WTC11 (cell line): ENCODE measurements at regions not wholly inside any gene's neighbourhood (a gene's known extent, or its start where the extent isn't known, plus 50 kb on each side); places are given as distances from the start of the nearest gene placed in this dataset.

Experiments used
- CREB1 ChIP-seq: sonication (generic); formaldehyde crosslinking; IDR thresholded peaks from 2 replicates; pipeline ENCODE4 v1.8.0; 2023; ENCODE audit warnings: mild to moderate bottlenecking, missing genetic modification reagents
- GABPB1 ChIP-seq: sonication (generic); formaldehyde crosslinking; IDR thresholded peaks from 2 replicates; pipeline ENCODE4 v1.8.1; 2023; ENCODE audit warnings: mild to moderate bottlenecking, missing genetic modification reagents
- IRF2 ChIP-seq: sonication (generic); formaldehyde crosslinking; IDR thresholded peaks from 2 replicates; pipeline ENCODE4 v1.8.0; 2022; ENCODE audit warnings: low read depth, missing genetic modification reagents, borderline replicate concordance
- JUN ChIP-seq: sonication (generic); formaldehyde crosslinking; IDR thresholded peaks from 2 replicates; pipeline ENCODE4 v1.8.0; 2023; ENCODE audit warnings: mild to moderate bottlenecking, missing genetic modification reagents
- SP1 ChIP-seq: sonication (generic); formaldehyde crosslinking; conservative IDR thresholded peaks from 2 replicates; pipeline ENCODE4 v1.8.1; 2022; ENCODE audit warnings: missing genetic modification reagents
- TEAD1 ChIP-seq: sonication (generic); formaldehyde crosslinking; IDR thresholded peaks from 2 replicates; pipeline ENCODE4 v1.8.0; 2022; ENCODE audit warnings: mild to moderate bottlenecking, missing genetic modification reagents
- ZNF317 ChIP-seq: sonication (generic); formaldehyde crosslinking; IDR thresholded peaks from 2 replicates; pipeline ENCODE4 v1.8.1; 2023; ENCODE audit warnings: low read depth, mild to moderate bottlenecking, moderate library complexity, missing genetic modification reagents, borderline replicate concordance
- TF ChIP-seq, protein P1 (sequence below): sonication (generic); formaldehyde crosslinking; IDR thresholded peaks from 2 replicates; pipeline ENCODE4 v1.8.1; 2023; ENCODE audit warnings: mild to moderate bottlenecking, missing genetic modification reagents, moderate library complexity
- TF ChIP-seq, protein P2 (sequence below): sonication (generic); formaldehyde crosslinking; IDR thresholded peaks from 2 replicates; pipeline ENCODE4 v1.8.0; 2022; ENCODE audit warnings: missing genetic modification reagents
- TF ChIP-seq, protein P3 (sequence below): fragments of 200-600 bp; IDR thresholded peaks from 2 replicates; pipeline ENCODE4 v1.8.0; 2022; ENCODE audit warnings: antibody characterized with exemption
- TF ChIP-seq, protein P4 (sequence below): sonication (generic); formaldehyde crosslinking; IDR thresholded peaks from 2 replicates; pipeline ENCODE4 v1.8.0; 2022; ENCODE audit warnings: mild to moderate bottlenecking, missing genetic modification reagents
- TF ChIP-seq, protein P5 (sequence below): sonication (generic); formaldehyde crosslinking; IDR thresholded peaks from 2 replicates; pipeline ENCODE4 v1.8.1; 2023; ENCODE audit warnings: mild to moderate bottlenecking, missing genetic modification reagents
- TF ChIP-seq, protein P6 (sequence below): sonication (generic); formaldehyde crosslinking; conservative IDR thresholded peaks from 2 replicates; pipeline ENCODE4 v1.8.1; 2022; ENCODE audit warnings: mild to moderate bottlenecking, missing genetic modification reagents
- TF ChIP-seq, protein P7 (sequence below): sonication (generic); formaldehyde crosslinking; conservative IDR thresholded peaks from 2 replicates; pipeline ENCODE4 v1.8.1; 2023; ENCODE audit warnings: mild to moderate bottlenecking, low read depth, missing genetic modification reagents, moderate library complexity

DNA sequence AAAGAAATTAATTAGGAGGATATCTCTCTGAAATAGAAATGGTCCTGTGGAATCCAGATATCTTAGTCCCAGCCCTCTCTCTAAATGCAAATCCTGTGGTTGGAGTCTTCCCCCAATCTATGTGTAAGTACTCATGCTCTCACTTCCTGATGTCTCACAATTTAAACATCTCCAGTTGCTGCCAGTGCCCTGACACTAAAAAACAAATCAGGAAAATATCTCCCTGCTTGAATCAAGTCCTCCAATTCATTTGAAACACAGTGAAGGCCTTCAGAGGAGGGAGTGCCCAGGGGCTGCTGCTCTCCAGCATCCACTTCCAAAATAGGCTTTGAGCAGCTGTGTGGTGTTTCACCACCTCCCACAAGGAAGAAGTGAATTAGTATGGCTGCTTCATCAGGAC, 413.8 kb downstream of the RAD51AP2 start:
- TF ChIP-seq, protein P1, sequence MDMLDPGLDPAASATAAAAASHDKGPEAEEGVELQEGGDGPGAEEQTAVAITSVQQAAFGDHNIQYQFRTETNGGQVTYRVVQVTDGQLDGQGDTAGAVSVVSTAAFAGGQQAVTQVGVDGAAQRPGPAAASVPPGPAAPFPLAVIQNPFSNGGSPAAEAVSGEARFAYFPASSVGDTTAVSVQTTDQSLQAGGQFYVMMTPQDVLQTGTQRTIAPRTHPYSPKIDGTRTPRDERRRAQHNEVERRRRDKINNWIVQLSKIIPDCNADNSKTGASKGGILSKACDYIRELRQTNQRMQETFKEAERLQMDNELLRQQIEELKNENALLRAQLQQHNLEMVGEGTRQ, result no peak
- no peak for TF ChIP-seq TEAD1 (CRISPR knock-in tag)
- TF ChIP-seq GABPB1, result no peak
- TF ChIP-seq, protein P2, sequence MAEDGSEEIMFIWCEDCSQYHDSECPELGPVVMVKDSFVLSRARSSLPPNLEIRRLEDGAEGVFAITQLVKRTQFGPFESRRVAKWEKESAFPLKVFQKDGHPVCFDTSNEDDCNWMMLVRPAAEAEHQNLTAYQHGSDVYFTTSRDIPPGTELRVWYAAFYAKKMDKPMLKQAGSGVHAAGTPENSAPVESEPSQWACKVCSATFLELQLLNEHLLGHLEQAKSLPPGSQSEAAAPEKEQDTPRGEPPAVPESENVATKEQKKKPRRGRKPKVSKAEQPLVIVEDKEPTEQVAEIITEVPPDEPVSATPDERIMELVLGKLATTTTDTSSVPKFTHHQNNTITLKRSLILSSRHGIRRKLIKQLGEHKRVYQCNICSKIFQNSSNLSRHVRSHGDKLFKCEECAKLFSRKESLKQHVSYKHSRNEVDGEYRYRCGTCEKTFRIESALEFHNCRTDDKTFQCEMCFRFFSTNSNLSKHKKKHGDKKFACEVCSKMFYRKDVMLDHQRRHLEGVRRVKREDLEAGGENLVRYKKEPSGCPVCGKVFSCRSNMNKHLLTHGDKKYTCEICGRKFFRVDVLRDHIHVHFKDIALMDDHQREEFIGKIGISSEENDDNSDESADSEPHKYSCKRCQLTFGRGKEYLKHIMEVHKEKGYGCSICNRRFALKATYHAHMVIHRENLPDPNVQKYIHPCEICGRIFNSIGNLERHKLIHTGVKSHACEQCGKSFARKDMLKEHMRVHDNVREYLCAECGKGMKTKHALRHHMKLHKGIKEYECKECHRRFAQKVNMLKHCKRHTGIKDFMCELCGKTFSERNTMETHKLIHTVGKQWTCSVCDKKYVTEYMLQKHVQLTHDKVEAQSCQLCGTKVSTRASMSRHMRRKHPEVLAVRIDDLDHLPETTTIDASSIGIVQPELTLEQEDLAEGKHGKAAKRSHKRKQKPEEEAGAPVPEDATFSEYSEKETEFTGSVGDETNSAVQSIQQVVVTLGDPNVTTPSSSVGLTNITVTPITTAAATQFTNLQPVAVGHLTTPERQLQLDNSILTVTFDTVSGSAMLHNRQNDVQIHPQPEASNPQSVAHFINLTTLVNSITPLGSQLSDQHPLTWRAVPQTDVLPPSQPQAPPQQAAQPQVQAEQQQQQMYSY, result no peak
- TF ChIP-seq, protein P3, sequence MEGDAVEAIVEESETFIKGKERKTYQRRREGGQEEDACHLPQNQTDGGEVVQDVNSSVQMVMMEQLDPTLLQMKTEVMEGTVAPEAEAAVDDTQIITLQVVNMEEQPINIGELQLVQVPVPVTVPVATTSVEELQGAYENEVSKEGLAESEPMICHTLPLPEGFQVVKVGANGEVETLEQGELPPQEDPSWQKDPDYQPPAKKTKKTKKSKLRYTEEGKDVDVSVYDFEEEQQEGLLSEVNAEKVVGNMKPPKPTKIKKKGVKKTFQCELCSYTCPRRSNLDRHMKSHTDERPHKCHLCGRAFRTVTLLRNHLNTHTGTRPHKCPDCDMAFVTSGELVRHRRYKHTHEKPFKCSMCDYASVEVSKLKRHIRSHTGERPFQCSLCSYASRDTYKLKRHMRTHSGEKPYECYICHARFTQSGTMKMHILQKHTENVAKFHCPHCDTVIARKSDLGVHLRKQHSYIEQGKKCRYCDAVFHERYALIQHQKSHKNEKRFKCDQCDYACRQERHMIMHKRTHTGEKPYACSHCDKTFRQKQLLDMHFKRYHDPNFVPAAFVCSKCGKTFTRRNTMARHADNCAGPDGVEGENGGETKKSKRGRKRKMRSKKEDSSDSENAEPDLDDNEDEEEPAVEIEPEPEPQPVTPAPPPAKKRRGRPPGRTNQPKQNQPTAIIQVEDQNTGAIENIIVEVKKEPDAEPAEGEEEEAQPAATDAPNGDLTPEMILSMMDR, result no peak
- TF ChIP-seq, protein P4, sequence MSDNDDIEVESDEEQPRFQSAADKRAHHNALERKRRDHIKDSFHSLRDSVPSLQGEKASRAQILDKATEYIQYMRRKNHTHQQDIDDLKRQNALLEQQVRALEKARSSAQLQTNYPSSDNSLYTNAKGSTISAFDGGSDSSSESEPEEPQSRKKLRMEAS (CRISPR knock-in tag), result no peak
- no peak for TF ChIP-seq CREB1 (CRISPR knock-in tag)
- no peak for TF ChIP-seq SP1 (CRISPR knock-in tag)
- TF ChIP-seq ZNF317 (CRISPR knock-in tag), result no peak
- TF ChIP-seq IRF2 (CRISPR knock-in tag), result no peak
- TF ChIP-seq JUN (CRISPR knock-in tag), result no peak
- TF ChIP-seq, protein P5, sequence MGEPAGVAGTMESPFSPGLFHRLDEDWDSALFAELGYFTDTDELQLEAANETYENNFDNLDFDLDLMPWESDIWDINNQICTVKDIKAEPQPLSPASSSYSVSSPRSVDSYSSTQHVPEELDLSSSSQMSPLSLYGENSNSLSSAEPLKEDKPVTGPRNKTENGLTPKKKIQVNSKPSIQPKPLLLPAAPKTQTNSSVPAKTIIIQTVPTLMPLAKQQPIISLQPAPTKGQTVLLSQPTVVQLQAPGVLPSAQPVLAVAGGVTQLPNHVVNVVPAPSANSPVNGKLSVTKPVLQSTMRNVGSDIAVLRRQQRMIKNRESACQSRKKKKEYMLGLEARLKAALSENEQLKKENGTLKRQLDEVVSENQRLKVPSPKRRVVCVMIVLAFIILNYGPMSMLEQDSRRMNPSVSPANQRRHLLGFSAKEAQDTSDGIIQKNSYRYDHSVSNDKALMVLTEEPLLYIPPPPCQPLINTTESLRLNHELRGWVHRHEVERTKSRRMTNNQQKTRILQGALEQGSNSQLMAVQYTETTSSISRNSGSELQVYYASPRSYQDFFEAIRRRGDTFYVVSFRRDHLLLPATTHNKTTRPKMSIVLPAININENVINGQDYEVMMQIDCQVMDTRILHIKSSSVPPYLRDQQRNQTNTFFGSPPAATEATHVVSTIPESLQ, result no peak
- TF ChIP-seq, protein P6, sequence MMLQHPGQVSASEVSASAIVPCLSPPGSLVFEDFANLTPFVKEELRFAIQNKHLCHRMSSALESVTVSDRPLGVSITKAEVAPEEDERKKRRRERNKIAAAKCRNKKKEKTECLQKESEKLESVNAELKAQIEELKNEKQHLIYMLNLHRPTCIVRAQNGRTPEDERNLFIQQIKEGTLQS (CRISPR knock-in tag), result no peak
- TF ChIP-seq, protein P7, sequence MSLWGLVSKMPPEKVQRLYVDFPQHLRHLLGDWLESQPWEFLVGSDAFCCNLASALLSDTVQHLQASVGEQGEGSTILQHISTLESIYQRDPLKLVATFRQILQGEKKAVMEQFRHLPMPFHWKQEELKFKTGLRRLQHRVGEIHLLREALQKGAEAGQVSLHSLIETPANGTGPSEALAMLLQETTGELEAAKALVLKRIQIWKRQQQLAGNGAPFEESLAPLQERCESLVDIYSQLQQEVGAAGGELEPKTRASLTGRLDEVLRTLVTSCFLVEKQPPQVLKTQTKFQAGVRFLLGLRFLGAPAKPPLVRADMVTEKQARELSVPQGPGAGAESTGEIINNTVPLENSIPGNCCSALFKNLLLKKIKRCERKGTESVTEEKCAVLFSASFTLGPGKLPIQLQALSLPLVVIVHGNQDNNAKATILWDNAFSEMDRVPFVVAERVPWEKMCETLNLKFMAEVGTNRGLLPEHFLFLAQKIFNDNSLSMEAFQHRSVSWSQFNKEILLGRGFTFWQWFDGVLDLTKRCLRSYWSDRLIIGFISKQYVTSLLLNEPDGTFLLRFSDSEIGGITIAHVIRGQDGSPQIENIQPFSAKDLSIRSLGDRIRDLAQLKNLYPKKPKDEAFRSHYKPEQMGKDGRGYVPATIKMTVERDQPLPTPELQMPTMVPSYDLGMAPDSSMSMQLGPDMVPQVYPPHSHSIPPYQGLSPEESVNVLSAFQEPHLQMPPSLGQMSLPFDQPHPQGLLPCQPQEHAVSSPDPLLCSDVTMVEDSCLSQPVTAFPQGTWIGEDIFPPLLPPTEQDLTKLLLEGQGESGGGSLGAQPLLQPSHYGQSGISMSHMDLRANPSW (CRISPR knock-in tag), result no peak
